Middle frontal gyrus (tissue), 1 donor: ENCODE measurements at regions not wholly inside any gene's neighbourhood (a gene's known extent, or its start where the extent isn't known, plus 50 kb on each side); places are given as distances from the start of the nearest gene placed in this dataset.
"Not testable (repeated sequence)": the region's sequence is repeated elsewhere in the genome, so short reads cannot be mapped to it uniquely, and the experiment has no call there.

Source experiments
- DNase-seq: peaks from one replicate; pipeline ENCODE4 v3.0.0-alpha.2; 2015; ENCODE audit warnings: low spot score; ENCODE audit errors: extremely low spot score

- peak; percentile 54 for DNase-seq
Measured at GRCh38 chr3:182490596-182491491, 302.5 kb upstream of the ATP11B start.

- DNase-seq, result no peak
Measured at GRCh38 chr3:182491577-182491976, 301.7 kb upstream of the ATP11B start.

GRCh38 chr3:182492536-182492935 lies 300.8 kb upstream of the ATP11B start:
- DNase-seq, result no peak

- DNase-seq, result no peak
Measured at GRCh38 chr3:182500289-182500688, 293.0 kb upstream of the ATP11B start.

- no peak for DNase-seq
Measured at GRCh38 chr3:182501856-182502255, 291.4 kb upstream of the ATP11B start.

- DNase-seq, result no peak
Measured at GRCh38 chr3:182503401-182503800, 289.9 kb upstream of the ATP11B start.

DNA sequence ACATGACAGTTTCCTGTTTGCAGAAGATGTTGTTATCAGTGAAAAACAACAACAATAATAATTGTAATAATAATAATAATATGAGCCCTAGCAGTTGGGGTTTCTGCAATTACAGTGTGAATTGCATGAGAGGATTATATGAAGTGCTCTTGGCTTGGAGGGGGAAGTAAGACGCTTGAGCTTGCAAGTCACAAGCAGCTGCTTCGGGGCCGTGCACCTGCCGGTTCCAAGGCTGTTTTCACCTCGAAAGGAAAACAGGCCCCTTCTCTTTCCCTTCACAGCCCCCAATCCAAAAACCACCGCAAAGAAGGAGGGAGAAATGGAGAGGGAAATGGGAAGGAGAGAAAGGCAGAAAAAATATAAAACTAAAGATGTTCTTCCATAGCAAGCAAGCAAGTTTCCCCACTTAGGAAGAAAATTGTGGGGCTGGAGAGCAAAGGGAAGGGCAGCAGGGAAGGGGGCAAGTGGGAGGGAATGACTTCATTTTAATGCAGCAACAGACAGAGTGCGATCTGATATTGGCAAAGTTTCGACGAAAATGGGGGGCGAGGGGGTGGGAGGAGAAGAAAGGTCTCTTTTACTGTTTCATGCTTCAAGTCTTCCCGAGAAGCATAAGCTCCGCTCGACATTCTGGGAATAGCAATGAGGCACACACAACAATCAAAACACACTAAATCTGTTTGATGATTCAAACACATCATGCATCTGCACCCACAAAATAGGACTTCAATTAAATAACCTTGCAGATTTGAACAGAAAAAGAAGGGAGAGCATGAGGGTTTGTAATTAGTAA lies 284.2 kb upstream of the ATP11B start:
- DNase-seq, result peak; percentile 7

DNA sequence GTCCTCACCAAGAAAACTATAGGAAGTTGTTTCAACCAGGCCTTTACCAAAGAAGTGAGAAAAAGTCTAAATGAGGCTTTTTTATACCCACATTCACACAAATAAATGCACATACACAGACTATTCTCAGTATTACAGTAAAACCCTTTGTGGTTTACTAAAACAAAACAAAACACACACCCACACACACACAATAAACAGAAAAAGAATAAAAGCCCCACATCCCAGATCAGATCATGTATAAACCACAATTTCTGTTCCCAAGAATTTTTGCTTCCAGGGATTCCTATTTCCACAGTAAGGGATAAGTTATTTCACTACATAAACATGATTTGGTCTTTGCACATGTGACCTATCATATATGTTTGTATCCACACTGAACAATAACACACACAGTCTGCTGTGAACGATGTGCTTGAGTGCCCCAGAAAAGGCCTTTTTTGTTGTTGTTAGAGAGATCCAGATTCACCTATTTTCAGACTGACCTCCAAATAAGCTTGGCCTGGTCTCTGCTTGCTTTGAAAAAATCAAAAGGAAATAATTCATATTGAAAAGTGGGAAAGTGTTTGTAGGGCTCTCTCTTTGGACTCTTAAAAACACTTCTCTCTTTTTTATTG lies 283.4 kb upstream of the ATP11B start:
- DNase-seq, result no peak

DNA sequence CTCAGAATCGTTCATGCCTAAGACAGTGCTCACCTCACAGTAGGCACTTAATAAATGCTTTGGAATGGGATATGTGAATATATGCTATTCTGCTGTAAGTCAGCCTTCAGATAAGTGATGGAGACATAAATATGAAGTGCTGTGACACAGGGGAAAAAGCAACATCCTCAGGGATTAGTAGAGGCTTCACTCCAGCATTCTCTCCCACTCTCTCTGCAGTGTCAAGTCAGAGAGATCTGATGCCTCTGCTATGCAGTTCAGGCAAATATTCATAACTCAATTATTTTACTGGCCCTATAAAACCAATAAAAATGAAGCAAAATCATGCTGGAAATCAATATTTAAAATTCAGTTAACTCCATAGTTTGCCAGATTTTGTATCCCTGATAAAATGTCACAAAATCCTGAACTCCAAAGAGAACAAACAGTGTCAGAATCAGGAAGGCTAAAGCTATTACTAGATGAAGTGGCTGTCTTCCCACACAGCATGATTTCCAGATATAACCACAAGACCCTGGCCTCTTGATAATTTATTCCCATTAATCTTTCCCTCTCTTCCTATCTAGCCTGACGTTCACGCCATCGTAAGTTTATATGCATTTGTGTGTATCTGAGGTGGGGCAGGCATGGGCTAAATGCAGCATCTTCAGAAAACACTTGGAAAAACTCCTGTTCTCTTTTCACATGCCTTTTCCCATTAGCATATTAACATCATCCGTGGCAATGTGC lies 278.9 kb upstream of the ATP11B start:
- no peak for DNase-seq

GRCh38 chr3:182516597-182517336 lies 276.5 kb upstream of the ATP11B start:
- DNase-seq, result no peak

GRCh38 chr3:182519569-182519968 lies 273.7 kb upstream of the ATP11B start:
- no peak for DNase-seq

GRCh38 chr3:182521339-182521738 lies 272.0 kb upstream of the ATP11B start:
- DNase-seq, result no peak

DNA sequence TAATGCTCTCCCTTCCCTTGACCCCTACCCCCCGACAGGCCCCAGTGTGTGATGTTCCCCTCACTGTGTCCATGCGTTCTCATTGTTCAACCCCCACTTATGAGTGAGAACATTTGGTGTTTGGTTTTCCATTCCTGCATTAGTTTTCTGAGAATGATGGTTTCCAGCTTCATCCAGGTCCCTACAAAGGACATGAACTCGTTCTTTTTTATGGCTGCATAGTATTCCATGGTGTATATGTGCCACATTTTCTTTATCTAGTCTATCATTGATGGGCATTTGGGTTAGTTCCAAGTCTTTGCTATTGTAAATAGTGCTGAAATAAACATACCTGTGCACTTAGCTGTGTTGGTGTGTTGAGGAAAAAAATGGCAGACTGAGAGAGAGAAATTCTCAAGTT lies 269.9 kb upstream of the ATP11B start:
- not testable (repeated sequence) for DNase-seq

DNA sequence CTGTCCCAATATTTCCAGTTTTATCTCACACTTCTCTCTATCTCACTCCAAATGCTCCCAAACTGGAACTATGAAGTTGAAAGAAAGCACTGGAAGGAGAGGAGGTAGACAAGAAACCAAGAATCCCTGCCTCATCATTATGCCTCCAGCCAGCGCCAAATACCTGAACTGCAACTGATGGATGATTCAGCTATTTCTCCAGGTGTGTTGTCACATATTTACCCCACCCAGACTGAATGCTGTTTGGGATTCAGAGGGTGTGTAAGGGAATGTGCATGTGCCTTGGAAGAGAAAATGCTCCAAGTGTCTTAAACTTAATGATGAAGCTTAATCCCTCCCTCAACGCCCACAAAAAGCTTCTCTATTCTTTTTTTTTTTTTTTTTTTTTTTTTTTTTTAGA lies 269.5 kb upstream of the ATP11B start:
- no peak for DNase-seq

GRCh38 chr3:182524711-182525401 lies 268.4 kb upstream of the ATP11B start:
- no peak for DNase-seq

GRCh38 chr3:182525766-182526374 lies 267.4 kb upstream of the ATP11B start:
- DNase-seq, result no peak

- no peak for DNase-seq
Measured at GRCh38 chr3:182527745-182528144, 265.6 kb upstream of the ATP11B start.

GRCh38 chr3:182530316-182530715 lies 263.0 kb upstream of the ATP11B start:
- DNase-seq, result no peak

DNA sequence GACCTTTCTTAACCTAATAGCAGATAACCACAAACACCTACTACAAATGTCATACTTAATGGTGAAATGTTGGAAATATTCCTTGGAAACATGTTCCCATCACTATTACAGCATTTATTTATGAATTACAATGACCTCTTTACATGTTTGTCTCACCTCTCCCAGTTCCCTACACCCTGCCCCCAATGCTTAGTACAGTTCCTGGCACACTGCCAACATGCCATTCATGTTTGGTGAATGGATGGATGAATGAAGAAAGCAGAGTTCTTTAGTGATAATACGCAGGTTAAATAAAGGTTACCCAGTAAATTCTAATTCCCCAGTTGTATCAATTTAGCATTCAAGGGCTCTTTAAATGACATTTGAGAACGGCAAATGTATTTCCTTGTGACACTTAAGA lies 259.9 kb upstream of the ATP11B start:
- DNase-seq, result no peak

DNA sequence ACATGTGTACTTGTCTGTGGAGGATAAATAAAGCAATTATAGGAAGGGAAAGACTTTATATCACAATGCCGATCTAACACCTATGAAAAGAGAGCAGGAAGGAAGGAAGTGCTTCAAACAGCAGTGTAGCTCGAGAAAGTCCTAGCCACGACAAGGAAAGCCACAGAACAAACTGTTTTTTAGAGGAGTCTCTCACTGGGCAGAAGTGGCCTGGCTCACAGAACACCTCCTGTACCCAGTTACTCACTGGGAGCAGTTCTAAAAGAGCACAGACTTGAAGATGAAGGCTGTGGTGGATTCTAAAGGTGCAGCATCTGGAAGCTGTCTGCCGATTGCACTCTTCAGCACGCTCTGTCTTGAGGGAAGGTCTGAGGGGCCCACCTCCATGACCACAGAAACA lies 248.8 kb upstream of the ATP11B start:
- no peak for DNase-seq
